GM20000 (cell line): ENCODE measurements at regions not wholly inside any gene's neighbourhood (a gene's known extent, or its start where the extent isn't known, plus 50 kb on each side); places are given as distances from the start of the nearest gene placed in this dataset.

ENCODE experiments used
- DNase-seq: peaks from one replicate; pipeline ENCODE4 v3.0.0; 2012; ENCODE audit warnings: low spot score
- CTCF ChIP-seq: IDR thresholded peaks from 2 replicates; pipeline ENCODE4 v1.5.1; 2012; ENCODE audit warnings: mild to moderate bottlenecking, control low read depth; ENCODE audit errors: extremely low read depth, missing control alignments

- TF ChIP-seq CTCF = peak; percentile 48
- peak; percentile 42 for DNase-seq
Observed at GRCh38 chr10:60646966-60647796, 131.1 kb upstream of the CDK1 start.

- no peak for TF ChIP-seq CTCF
- no peak for DNase-seq
Observed at GRCh38 chr10:60645980-60646379, 132.3 kb upstream of the CDK1 start.

GRCh38 chr10:60644436-60645130, 133.7 kb upstream of the CDK1 start:
- no peak for TF ChIP-seq CTCF
- DNase-seq = no peak

GRCh38 chr10:60643874-60644273, 134.4 kb upstream of the CDK1 start:
- DNase-seq = no peak
- TF ChIP-seq CTCF = no peak

- no peak for DNase-seq
- no peak for TF ChIP-seq CTCF
Observed at GRCh38 chr10:60629332-60629731, 148.9 kb upstream of the CDK1 start.

- no peak for TF ChIP-seq CTCF
- no peak for DNase-seq
Observed at GRCh38 chr10:60627778-60628748, 150.2 kb upstream of the CDK1 start.
